Activated T-cell treated with anti-CD3 and anti-CD28 coated beads for 24 hours (primary cell): ENCODE measurements at regions not wholly inside any gene's neighbourhood (a gene's known extent, or its start where the extent isn't known, plus 50 kb on each side); places are given as distances from the start of the nearest gene placed in this dataset.
"Not testable (repeated sequence)": the region's sequence is repeated elsewhere in the genome, so short reads cannot be mapped to it uniquely, and the experiment has no call there.

Experiments
- DNase-seq: peaks from one replicate; pipeline ENCODE4 v3.0.0-alpha.2; 2020; ENCODE audit warnings: low read depth

DNA sequence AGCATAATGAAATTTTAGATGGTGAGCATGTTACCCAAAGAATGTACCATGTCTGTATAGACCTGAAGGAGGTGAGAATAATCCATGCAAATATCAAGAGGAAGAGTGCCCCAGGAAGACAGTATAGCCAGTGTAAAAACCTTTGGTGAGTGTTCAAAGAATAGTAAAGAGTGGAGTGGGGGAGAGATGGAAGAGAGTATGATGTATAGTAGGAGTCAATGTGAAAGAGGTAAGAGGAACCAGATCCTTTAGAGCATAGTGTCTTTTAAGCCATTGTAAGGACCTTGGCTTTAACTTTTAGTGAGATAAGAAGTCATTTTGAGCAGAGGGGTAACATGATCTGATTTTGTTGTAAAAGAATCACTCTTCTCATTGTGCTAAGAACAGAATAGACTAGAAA lies 1052.3 kb upstream of the ZEB2 start:
- no peak for DNase-seq

DNA sequence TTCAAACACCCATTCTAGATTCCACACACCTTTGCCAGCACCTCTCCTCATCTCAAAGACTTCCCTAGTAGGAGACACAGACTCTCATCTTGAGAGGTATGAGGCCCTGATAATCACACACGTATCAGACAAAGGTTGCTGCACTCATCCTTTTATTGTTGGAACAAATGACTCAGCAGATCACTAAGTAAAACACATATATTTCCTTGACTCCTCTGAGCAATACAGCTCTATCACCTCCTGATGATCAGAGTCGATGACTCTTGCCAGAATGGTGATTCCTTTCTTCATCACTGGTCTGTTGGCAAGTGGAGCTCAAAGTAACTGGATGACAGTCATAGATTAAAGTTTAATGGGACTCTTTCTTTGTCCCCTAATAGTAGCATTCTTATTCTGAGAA lies 1049.2 kb upstream of the ZEB2 start:
- no peak for DNase-seq

DNA sequence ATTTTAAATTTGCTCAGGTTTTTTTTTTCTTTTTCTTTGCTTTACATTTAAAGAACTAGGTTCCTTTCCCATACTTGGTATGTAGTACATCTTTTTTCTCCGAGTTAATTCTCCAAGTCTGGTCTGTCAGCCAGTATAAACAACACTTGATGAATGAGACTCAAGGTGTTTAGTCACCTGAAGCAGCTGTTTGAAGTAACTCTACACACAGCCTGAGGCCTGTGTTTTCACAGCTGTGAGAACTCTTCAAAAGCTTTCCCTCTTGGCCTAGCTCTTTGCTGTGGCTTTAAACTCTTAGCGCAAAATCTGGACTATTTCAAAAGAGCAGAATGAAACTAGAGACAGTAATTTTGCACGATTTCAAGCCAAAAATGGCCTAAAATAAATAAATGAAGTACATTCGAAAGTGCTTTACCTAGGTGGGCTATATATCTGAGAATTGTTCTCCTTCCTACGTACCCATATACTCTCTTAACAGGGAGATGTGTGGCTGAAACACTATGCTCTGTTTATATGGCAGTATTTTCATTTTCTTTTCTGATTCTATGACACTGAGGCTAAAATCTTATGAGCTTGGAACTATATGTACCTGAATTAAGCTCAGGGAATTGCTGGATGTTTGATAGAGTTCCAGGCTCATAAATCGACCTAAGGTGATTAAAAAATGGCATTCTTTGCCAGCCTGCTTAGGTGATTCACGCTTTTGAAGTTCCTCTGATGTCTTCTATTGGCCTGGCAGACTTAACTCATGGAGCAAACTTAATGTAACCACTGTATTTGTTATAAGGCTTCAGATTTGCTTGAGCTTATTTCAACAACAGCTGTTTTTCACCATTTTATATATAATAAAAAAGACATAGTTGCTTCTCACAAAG lies 1044.1 kb upstream of the ZEB2 start:
- DNase-seq = no peak

DNA sequence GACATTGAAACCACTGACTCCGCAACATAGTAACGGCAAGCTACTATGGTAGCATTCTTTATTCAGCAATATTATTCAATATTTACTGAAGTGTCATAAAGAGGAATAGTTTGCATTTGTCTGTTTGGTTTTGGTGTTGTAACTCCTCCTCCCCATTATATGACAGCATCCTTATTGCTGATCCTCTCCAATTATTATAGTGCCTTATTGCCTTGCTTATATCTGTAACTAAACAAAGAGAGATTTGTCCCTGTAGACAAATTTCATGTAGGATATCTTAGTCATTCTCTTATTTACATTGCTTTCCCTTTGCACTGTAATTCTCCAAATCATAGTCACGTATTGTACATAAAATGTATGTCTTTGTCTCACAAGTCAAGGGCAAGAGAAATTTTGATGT lies 1041.2 kb upstream of the ZEB2 start:
- no peak for DNase-seq

DNA sequence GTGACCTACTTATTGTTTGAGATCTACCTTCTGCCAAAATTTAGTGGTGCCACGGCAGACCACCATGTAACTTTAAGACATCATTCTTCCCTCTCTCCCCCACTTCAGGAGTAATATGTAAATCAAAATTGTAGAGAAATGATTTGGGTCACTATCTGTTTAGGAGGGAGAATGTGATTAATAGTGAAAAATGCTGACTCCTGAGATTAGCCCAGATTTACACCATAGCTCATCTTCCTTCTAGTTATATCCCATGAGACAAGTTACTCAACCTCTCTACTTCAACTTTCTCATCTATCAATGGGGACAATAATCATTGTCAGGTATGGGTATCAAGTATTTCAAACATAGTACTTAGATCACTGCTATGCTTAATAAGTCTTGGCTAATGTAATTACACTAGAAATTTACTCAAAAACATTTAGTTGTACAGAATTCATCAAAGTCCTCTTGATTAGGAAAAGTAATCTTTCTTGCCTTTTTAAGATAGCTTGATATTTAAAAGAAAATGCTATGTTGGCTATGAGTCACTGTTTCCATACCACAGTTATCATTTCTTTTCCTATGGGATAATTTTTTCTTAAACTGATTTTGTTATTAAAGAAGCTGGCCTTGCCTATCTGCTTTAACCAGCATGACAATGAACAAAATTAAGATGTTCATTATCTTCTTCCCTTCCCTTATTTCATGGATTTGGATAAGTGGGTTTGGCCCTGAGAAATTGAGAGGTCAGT lies 1038.9 kb upstream of the ZEB2 start:
- no peak for DNase-seq

DNA sequence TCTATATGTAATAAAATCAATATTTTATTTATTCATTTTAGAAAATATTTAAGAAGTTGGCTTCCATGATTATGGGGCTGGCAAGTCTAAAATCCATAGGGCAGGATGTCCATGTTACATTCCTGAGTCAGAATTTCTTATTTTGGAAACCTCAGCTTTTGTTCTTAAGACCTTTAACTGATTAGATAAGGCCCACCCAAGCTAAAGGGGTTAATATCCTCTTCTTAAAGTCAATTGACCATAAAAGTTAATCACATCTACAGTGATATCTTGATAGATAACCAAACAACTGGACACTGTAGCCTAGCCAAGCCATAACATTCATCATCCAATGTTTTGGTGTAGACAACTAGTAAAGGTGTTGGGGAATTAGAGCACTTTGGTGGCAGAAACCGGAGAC lies 1035.4 kb upstream of the ZEB2 start:
- DNase-seq = no peak

DNA sequence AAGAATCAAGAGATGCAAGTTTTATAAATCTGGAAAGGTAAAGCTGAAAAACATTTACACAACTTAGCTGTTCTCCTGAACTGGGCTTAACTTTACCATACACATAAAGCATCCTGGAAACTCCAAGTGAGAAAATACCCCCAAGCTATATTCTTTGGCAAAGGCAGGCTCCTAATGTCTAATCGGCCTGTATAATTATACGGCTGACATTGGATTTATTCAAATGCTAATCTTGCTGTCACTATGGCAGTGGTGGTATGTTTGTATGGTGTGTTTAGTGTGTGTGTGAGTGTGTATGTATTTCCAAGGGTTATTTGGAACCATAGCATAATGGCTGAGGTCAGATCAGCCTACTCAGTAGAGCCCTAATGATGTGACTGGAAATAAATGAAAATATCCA lies 1031.8 kb upstream of the ZEB2 start:
- no peak for DNase-seq

DNA sequence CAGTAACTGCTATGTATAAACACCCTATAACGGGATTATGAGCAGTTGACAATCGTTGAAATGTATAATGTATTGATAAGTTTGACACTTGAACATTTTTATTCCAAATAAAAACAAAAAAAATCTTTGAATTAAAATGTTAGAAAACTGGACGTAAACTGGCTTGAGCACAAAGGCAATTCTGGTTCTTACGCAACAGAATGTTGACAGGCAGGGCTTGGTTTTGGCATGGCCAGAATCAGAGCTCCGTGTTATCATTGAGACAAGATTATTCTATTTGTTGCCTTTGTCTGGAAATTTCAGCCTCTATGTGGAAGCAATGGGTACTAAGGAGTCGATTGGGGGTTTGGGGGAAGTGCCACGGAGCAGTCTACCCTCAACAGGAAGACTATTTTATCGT lies 1028.6 kb upstream of the ZEB2 start:
- DNase-seq = no peak

DNA sequence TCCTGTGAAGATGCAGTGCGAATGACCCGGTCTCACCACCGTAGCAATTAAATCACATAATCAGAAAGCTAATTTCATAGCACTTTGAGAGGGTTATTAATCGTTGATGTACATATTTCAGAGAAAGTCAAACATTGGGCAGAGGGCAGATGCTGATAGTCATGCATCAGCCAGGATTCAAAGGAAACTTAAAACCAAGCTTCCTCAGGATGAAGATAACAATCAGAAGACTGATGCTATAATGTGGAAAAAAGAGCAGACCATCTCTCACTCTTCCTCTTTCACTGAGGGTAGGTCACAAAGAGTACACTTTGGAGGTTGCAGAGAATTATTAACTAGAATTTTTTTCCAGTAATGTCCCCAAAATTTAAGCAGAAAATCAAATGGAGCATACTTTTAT lies 1027.7 kb upstream of the ZEB2 start:
- no peak for DNase-seq

DNA sequence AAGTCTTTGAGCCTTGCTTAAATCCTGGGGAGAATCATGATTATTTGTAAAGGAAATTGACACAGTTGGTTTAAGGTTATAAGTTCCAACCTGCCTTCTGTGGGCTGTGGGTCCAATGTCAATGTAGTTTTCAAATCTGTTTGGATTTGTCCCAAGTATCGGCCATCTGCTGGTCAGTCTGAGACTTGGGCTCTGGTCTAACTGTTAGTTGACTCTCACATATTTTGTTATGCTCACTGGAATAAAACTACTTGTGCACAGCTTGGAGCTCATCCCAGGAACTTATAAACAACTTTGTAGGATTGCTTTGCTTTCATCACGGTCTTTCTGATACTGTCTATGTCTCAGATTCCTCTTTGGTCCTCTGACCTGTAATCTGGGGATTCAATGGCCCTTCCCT lies 1026.2 kb upstream of the ZEB2 start:
- no peak for DNase-seq

DNA sequence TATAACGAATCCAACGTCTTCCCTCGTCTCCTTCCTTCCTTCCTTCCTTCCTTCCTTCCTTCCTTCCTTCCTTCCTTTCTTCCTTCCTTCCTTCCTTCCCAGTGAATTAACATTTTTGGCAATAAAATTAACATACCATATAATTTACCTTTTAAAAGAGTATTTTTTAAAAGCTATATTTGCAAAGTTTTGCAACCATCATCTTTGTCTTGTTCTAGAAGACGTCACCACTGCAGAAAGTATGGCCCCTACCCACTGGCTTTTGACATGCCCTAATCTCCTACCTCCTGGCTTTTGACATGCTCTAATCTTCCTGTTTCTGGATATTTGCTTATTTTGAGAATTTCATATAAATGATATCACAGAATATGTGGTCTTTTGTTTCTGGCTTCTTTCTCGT lies 1023.9 kb upstream of the ZEB2 start:
- no peak for DNase-seq

DNA sequence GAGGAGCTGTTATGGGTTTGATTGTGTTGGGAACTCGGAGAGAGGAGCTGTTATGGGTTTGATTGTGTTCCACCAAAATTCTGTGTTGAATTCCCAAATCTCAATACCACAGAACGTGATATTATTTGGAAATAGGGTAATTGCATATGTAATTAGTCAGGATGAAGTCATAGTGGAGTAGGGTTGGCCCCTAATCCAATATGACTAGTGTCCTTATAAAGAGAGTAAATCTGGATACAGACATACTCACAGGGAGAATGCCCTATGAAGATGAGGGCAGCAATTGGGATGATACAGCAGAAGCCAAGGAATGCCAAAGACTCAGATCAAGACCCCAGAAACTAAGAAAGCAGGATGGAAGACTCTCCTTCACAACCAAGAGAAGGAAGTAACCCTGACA lies 1023.2 kb upstream of the ZEB2 start:
- no peak for DNase-seq

DNA sequence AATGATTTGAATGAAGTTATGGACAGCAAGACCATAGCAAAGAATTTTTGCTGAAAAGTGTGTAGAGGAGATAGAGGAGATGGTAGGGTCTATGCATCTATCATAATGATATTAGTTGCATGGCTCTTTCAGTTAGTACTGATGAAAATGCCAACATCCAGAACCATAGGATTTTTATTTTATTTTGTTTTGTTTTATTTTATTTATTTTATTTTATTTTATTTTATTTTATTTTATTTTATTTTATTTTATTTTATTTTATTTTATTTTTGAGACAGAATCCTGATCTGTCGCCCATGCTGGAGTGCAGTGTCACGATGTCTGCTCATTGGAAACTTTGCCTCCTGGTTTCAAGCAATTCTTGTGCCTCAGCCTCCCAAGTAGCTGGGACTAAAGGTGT lies 1021.1 kb upstream of the ZEB2 start:
- DNase-seq = no peak

DNA sequence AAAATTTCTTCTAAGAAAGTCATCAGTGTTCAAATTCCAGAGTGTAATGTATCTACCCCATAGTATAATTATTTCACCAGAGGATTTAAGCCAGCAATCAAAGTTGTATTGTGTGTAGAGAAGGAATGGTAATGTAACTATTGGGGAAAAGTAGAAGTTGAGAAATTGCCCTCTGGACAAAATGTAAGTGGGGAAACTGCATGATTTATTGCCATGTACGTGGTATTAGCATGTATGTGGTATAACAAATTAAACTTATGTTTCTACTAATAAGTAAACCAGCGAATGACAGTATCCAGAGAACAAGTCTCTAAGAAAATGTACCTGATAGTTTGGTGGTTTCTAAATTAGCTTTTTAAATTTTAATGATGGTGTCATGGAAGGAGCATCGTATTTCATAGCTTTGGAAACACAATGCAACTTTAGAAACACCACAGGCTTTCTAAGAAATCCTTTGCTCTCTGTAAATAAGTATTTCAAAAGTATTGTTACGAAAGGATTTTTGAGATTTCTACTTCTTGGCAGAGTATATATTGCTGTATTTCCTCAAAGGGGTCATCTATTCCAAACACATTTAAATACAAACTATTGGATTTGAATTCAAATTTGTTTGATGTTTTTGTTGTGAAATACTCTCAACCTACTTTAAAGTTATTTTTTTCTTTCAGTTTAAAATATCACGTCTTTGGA lies 1018.9 kb upstream of the ZEB2 start:
- no peak for DNase-seq

DNA sequence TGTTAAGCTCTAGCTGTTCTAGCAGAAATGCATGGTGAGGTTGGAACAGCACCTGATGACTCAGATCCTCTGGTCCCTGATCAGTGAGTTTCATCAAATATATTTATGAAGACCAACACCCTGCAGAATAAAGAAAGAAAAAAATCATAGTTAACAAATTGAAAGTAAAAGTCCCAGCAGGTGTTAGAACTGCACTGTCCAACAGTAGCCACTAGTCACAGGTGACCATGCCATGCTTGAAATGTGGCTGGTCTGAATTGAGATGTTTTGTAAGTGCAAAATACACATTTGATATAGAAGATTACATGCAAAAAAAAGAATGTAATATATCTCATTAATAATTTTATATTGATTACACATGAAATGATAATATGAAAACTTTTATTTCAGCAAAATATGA lies 1010.7 kb upstream of the ZEB2 start:
- no peak for DNase-seq

DNA sequence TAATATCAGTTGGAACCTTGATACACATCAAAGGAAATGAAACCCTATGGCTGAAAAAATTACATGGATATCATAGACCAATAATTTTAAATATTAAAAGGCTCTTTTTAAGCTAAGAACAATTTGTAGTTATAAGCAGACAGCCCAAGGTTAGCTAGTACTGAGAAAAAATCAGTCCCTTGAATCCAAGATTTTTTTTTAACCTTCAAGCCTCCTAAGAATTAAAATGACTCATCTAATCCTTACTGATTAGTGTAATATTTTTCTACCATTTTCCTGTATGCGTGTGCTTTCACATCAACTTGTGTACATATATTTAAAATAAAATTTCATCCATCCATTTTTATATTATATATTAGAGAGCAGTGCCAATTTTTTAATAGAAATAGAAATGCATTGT lies 1004.9 kb upstream of the ZEB2 start:
- DNase-seq = no peak

DNA sequence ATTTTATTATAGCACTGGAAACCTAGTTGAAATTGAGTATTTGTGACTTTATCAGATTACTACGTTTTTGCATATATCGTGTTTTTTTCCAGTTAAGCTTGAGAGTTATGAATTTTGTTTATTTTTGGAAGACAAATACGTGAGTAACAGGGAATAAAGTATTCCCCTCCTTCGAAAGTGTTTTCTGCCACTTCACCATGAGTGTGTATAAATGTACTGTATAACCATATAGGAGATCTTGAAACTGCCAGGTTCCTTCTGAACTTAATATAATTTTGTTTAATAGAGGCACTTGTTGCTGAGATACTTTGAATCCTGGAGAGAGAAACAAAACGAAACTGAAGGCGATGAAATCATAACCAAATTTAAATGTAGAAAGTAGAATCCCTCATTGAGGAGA lies 1004.4 kb upstream of the ZEB2 start:
- DNase-seq = no peak

DNA sequence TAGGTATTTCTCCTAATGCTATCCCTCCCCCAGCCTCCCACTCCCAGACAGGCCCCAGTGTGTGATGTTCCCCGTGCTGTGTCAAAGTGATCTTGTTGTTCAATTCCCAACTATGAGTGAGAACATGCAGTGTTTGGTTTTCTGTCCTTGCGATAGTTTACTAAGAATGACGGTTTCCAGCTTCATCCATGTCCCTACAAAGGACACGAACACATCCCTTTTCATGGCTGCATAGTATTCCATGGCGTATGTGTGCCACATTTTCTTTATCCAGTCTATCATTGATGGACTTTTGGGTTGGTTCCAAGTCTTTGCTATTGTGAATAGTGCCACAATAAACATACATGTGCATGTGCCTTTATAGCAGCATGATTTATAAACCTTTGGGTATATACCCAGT lies 999.3 kb upstream of the ZEB2 start:
- DNase-seq = not testable (repeated sequence)

DNA sequence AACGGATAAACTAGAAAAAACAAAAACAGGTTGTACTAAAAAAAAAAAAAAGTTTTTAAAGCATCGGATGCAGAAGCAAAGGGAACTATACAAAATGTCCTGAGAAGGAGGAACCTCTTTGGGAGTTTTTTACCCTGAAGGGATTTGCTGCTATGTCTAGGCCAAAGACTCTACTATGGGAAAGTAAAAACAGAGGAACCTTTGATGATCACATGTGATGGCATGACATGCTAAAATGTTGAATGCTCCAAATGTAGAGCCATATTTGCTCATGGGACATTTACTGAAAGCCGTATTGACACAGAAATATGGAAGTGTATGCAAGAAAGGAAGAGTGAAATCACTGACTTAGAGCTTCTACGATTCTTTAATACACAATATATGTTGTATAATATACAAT lies 992.0 kb upstream of the ZEB2 start:
- no peak for DNase-seq

DNA sequence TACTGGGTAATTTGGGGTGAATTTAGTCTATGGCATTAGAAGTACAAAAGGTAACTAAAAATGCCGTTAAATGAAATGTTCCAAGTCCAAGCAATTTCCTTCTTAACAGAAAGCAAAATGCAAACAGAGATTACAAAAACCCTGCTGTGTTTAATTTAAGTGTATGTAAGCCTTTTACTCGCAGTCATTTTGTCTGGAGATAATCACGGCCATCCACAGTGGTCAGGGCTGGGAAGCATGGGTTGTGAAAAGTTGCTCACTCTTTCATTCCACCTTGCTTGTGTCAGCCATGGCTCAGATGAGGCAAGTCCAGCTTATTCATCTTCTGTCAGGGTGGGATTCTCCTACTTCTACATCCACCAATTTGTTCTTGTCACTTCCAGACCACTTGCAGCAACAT lies 983.6 kb upstream of the ZEB2 start:
- DNase-seq = no peak

DNA sequence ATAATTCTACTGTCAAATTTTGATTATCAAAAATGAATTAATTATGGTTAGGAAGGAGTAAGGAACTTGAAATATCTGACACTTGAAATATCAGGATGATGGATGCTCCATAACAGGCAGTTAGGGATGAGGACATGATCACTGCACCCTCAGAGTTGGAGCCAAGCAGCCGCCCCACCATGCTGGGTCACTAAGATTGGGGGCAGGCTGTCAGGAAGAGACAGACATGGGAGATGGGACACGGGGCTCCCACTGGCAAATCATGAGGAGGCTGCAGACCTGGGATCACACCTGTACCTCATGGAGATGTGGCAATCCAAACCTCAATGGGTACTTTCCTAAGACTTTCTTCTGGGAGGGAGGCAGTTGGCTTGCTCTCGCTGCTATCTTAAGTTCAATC lies 982.0 kb upstream of the ZEB2 start:
- no peak for DNase-seq

DNA sequence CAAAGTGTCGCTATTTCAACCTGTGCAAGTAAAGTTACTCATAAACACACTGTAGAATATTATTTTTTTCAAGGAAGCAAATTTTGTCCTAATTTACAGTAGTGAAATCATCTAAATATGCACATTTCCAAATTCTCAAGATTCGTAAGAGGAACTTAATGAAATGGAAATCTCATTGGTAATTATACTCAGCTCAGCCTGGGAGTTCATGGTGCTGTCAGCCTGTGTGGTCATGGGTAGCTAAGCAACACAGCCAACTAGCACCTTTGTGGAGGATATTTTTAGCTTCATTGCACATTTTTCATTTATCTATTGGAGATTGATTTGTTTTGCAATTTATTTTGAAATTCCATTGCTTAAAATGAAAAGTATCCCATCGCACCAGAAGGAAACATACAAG lies 975.7 kb upstream of the ZEB2 start:
- no peak for DNase-seq

DNA sequence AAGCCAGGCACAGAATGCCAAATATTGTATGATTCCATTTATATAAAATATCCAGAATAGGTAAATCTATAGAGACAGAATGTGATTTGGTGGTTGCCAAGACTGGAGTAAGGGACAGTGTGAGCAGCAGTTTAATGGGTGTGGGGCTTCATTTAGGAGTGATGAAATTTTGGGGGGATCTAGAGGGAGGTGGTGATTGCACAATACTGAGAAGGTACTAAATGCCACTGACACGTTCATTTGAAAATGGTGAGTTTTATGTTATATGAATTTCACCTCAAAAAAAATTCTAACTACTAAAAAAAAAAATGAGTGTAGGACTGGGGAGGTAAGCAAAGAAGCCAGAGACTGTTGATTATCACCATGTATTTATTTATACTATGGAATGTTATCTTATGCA lies 974.5 kb upstream of the ZEB2 start:
- no peak for DNase-seq
